ENCODE measurements at regions not wholly inside any gene's neighbourhood (a gene's known extent, or its start where the extent isn't known, plus 50 kb on each side); places are given as distances from the start of the nearest gene placed in this dataset.

DNA sequence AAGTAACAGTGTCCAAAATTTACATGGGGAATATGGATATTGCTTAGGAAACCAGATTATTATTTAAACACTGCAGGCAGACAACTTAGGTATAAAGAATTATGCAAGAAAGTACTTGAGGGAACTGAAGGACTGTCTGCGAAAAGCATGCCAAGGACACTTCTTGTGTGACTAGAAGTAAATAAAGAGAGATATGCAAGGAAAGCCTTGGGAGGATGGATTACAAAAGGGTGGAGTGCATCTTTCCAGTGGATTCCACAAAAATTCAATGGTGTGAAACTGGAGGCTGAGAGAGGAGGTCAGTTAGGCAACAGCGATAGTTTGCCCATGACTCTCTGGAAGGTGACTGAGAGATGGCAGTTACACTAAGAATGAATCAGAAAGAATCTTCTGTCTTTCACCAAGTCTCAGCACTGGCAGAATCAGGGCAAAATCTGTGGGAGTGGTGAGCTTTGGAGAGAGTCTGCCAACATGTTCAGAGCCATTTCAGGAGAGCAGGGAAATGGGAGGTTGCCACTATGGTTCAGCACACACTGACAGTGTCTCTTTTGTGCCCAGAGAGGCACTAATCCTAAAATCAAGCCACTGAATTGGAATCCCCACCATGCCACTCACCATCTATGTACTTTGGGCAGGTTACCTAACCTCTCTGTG is 331.6 kb downstream of the BMPER start (continued):
- TF ChIP-seq IRF2 (CRISPR knock-in tag; IDR thresholded peaks at IDR 0.05; ENCODE audit: borderline replicate concordance, low read depth) = no peak
- TF ChIP-seq, protein P1, sequence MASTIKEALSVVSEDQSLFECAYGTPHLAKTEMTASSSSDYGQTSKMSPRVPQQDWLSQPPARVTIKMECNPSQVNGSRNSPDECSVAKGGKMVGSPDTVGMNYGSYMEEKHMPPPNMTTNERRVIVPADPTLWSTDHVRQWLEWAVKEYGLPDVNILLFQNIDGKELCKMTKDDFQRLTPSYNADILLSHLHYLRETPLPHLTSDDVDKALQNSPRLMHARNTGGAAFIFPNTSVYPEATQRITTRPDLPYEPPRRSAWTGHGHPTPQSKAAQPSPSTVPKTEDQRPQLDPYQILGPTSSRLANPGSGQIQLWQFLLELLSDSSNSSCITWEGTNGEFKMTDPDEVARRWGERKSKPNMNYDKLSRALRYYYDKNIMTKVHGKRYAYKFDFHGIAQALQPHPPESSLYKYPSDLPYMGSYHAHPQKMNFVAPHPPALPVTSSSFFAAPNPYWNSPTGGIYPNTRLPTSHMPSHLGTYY (CRISPR knock-in tag; IDR thresholded peaks at IDR 0.05) = no peak
- TF ChIP-seq, protein P2, sequence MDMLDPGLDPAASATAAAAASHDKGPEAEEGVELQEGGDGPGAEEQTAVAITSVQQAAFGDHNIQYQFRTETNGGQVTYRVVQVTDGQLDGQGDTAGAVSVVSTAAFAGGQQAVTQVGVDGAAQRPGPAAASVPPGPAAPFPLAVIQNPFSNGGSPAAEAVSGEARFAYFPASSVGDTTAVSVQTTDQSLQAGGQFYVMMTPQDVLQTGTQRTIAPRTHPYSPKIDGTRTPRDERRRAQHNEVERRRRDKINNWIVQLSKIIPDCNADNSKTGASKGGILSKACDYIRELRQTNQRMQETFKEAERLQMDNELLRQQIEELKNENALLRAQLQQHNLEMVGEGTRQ (CRISPR knock-in tag; IDR thresholded peaks at IDR 0.05) = no peak

DNA sequence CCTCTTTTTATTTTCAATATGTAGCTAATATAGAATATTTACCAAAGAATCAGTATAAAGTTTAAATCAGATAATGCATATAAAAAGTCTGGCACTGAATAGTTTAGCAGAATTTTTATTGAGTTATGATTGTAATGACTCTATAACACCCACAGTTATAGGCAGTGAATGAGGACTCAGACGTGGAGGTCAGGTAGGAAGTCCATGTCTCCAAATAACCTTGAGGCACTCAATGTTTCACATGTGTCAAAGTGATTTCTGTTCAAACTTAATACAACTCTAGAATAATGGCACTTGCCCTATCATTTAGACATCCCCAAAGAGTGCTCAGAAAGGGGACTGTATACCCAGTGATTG is 332.1 kb downstream of the BMPER start:
- Mint-ChIP-seq H3K27me3 (ENCODE audit: low read depth) (no peaks in the 10 kb centered on the region), H3K4me1 (no peaks in the 10 kb centered on the region), H3K4me3 (no peak overlapping the region), H3K9me3 (peaks cover 12% of the 10 kb centered on the region), H3K36me3 (no peaks in the 10 kb centered on the region), H3K27ac (no peak overlapping the region)
- no peak for DNase-seq (ENCODE audit: low spot score)
- ChIA-PET POLR2A (no interaction called here), CTCF (no interaction called here)
- TF ChIP-seq, protein P3, sequence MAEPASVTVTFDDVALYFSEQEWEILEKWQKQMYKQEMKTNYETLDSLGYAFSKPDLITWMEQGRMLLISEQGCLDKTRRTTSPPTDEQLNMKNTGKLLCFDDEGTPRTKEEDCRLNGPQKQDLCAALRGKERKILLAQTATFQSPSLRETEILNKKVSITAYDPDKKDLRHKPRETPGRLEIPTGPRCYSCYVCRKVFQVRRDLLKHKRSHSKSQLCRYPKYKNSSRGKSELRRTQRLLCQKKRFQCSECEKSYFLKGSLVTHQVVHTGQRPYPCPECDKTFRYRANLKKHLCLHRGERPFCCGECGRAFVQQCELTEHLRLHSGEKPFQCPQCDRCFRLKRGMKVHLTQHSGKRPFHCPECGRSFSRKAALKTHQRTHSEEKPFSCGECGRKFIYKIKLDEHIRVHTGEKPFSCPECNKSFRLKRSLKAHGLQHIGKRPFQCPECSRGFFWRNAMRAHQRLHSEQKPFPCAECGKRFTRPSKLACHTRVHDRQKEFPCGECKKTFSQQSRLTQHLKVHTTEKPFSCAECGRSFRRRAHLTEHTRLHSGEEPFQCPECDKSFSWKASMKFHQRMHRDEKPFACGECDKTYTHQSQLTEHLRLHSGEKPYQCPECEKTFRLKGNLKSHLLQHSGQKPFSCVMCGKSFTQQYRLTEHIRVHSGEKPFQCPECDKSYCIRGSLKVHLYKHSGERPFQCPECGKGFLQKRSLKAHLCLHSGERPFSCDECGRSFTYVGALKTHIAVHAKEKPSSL (CRISPR knock-in tag; conservative IDR thresholded peaks at IDR 0.05) = no peak
- TF ChIP-seq HMGA2 (CRISPR knock-in tag; IDR thresholded peaks at IDR 0.05) = no peak
- TF ChIP-seq, protein P4, sequence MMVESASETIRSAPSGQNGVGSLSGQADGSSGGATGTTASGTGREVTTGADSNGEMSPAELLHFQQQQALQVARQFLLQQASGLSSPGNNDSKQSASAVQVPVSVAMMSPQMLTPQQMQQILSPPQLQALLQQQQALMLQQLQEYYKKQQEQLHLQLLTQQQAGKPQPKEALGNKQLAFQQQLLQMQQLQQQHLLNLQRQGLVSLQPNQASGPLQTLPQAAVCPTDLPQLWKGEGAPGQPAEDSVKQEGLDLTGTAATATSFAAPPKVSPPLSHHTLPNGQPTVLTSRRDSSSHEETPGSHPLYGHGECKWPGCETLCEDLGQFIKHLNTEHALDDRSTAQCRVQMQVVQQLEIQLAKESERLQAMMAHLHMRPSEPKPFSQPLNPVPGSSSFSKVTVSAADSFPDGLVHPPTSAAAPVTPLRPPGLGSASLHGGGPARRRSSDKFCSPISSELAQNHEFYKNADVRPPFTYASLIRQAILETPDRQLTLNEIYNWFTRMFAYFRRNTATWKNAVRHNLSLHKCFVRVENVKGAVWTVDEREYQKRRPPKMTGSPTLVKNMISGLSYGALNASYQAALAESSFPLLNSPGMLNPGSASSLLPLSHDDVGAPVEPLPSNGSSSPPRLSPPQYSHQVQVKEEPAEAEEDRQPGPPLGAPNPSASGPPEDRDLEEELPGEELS (CRISPR knock-in tag; IDR thresholded peaks at IDR 0.05) = no peak
- TF ChIP-seq FOXP1 (CRISPR knock-in tag; IDR thresholded peaks at IDR 0.05; ENCODE audit: borderline replicate concordance) = no peak
- no peak for TF ChIP-seq ETV6 (CRISPR knock-in tag; IDR thresholded peaks at IDR 0.05)
- no peak for TF ChIP-seq TP53 (CRISPR knock-in tag; IDR thresholded peaks at IDR 0.05)
- TF ChIP-seq NFE2L1 (CRISPR knock-in tag; IDR thresholded peaks at IDR 0.05) = no peak
- TF ChIP-seq, protein P5, sequence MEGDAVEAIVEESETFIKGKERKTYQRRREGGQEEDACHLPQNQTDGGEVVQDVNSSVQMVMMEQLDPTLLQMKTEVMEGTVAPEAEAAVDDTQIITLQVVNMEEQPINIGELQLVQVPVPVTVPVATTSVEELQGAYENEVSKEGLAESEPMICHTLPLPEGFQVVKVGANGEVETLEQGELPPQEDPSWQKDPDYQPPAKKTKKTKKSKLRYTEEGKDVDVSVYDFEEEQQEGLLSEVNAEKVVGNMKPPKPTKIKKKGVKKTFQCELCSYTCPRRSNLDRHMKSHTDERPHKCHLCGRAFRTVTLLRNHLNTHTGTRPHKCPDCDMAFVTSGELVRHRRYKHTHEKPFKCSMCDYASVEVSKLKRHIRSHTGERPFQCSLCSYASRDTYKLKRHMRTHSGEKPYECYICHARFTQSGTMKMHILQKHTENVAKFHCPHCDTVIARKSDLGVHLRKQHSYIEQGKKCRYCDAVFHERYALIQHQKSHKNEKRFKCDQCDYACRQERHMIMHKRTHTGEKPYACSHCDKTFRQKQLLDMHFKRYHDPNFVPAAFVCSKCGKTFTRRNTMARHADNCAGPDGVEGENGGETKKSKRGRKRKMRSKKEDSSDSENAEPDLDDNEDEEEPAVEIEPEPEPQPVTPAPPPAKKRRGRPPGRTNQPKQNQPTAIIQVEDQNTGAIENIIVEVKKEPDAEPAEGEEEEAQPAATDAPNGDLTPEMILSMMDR (IDR thresholded peaks at IDR 0.05) = no peak
- no peak for TF ChIP-seq ZBTB21 (CRISPR knock-in tag; IDR thresholded peaks at IDR 0.05; ENCODE audit: borderline replicate concordance)
- TF ChIP-seq, protein P6, sequence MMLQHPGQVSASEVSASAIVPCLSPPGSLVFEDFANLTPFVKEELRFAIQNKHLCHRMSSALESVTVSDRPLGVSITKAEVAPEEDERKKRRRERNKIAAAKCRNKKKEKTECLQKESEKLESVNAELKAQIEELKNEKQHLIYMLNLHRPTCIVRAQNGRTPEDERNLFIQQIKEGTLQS (CRISPR knock-in tag; conservative IDR thresholded peaks at IDR 0.05) = no peak
- no peak for TF ChIP-seq TCF7 (CRISPR knock-in tag; IDR thresholded peaks at IDR 0.05; ENCODE audit: low read depth)
- ATAC-seq = no peak

DNA sequence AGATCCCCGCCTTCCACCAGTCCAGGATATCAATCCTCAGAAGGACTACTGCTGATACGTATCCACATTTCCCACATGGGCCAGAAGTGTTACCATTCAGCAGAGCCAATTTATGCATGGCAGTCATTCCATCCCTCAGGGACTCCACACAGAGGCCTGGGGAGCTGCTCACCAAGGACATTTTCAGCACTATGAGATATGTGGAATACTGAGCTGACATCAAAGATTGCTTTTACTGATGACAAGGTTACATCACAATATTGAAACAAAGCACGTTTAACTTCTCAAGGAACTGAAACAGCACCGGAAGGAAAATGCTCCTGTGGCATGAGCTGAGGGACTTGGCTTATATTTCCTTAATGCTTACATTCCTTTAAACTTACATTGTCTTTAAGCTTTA is 335.1 kb downstream of the BMPER start:
- Mint-ChIP-seq H3K36me3 (no peaks in the 10 kb centered on the region), H3K27ac (no peak overlapping the region), H3K9me3 (peaks cover 5% of the 10 kb centered on the region), H3K27me3 (ENCODE audit: low read depth) (no peaks in the 10 kb centered on the region; the same call in 1 of the 2 replicates), H3K4me3 (no peak overlapping the region), H3K4me1 (peaks cover 6% of the 10 kb centered on the region)
- DNase-seq (ENCODE audit: low spot score) (no peak), ATAC-seq (no peak)
- POLR2A ChIA-PET = no interaction called here
- CTCF ChIA-PET = interaction anchor here (0.6 to 1.0 kb wide), 2 partner anchors 13 to 258 kb away, joined by 3 read pairs; no protein-coding TSS in a partner anchor
- TF ChIP-seq ZNF219 (CRISPR knock-in tag; IDR thresholded peaks at IDR 0.05; ENCODE audit: borderline replicate concordance) (no peak), RELA (CRISPR knock-in tag; IDR thresholded peaks at IDR 0.05; ENCODE audit: borderline replicate concordance) (no peak)
- TF ChIP-seq, protein P7, sequence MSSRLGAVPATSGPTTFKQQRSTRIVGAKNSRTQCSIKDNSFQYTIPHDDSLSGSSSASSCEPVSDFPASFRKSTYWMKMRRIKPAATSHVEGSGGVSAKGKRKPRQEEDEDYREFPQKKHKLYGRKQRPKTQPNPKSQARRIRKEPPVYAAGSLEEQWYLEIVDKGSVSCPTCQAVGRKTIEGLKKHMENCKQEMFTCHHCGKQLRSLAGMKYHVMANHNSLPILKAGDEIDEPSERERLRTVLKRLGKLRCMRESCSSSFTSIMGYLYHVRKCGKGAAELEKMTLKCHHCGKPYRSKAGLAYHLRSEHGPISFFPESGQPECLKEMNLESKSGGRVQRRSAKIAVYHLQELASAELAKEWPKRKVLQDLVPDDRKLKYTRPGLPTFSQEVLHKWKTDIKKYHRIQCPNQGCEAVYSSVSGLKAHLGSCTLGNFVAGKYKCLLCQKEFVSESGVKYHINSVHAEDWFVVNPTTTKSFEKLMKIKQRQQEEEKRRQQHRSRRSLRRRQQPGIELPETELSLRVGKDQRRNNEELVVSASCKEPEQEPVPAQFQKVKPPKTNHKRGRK (CRISPR knock-in tag; IDR thresholded peaks at IDR 0.05; ENCODE audit: borderline replicate concordance) = no peak
- TF ChIP-seq, protein P8, sequence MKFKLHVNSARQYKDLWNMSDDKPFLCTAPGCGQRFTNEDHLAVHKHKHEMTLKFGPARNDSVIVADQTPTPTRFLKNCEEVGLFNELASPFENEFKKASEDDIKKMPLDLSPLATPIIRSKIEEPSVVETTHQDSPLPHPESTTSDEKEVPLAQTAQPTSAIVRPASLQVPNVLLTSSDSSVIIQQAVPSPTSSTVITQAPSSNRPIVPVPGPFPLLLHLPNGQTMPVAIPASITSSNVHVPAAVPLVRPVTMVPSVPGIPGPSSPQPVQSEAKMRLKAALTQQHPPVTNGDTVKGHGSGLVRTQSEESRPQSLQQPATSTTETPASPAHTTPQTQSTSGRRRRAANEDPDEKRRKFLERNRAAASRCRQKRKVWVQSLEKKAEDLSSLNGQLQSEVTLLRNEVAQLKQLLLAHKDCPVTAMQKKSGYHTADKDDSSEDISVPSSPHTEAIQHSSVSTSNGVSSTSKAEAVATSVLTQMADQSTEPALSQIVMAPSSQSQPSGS (CRISPR knock-in tag; IDR thresholded peaks at IDR 0.05; ENCODE audit: borderline replicate concordance, low read depth) = no peak
- TF ChIP-seq, protein P5 (IDR thresholded peaks at IDR 0.05) = no peak
